GM23338 (cell line): ENCODE measurements at regions not wholly inside any gene's neighbourhood (a gene's known extent, or its start where the extent isn't known, plus 50 kb on each side); places are given as distances from the start of the nearest gene placed in this dataset.
A peak's percentile ranks its signal among the peaks of the same experiment; 100 is the strongest.

Experiments used
- ATAC-seq: fragments of 200-7000 bp; cut with Tn5 transposase; 3 replicates; pipeline ENCODE4 v1.9.1; 2020
- DNase-seq: peaks from one replicate; pipeline ENCODE4 v3.0.0-alpha.2; 2015; ENCODE audit warnings: low spot score
- H2AFZ ChIP-seq: fragments of 200-600 bp; sonication (generic); 2 replicates; pipeline ENCODE4 v1.8.0; 2016; ENCODE audit warnings: antibody characterized with exemption, mild to moderate bottlenecking, moderate library complexity
- H3F3A ChIP-seq: fragments of 200-600 bp; sonication (generic); replicated peaks from 2 replicates; pipeline ENCODE4 v1.8.0; 2017; ENCODE audit warnings: antibody characterized with exemption, mixed run types, low read depth
- H3K27ac ChIP-seq: fragments of 200-600 bp; sonication (generic); 2 replicates; pipeline ENCODE4 v1.6.1; 2016; ENCODE audit warnings: low read depth
- H3K27me3 ChIP-seq: fragments of 200-600 bp; sonication (generic); 2 replicates; pipeline ENCODE4 v1.8.0; 2016; ENCODE audit warnings: mild to moderate bottlenecking, mixed run types, moderate library complexity; ENCODE audit not compliant: insufficient read depth
- H3K36me3 ChIP-seq: fragments of 200-600 bp; sonication (generic); 2 replicates; pipeline ENCODE4 v1.8.0; 2016; ENCODE audit warnings: mild to moderate bottlenecking; ENCODE audit not compliant: insufficient read depth
- H3K4me1 ChIP-seq: fragments of 200-600 bp; sonication (generic); 2 replicates; pipeline ENCODE4 v1.8.0; 2016; ENCODE audit warnings: mild to moderate bottlenecking, moderate library complexity; ENCODE audit not compliant: insufficient read depth
- H3K4me2 ChIP-seq: fragments of 200-600 bp; sonication (generic); 2 replicates; pipeline ENCODE4 v1.7.1; 2017; ENCODE audit warnings: mixed run types
- H3K4me3 ChIP-seq: fragments of 200-600 bp; sonication (generic); 2 replicates; pipeline ENCODE4 v1.6.1; 2016; ENCODE audit warnings: mixed run types
- H3K79me2 ChIP-seq: fragments of 200-600 bp; sonication (generic); replicated peaks from 2 replicates; pipeline ENCODE4 v1.8.0; 2017; ENCODE audit warnings: mild to moderate bottlenecking; ENCODE audit not compliant: insufficient read depth
- H3K9me2 ChIP-seq: fragments of 200-600 bp; sonication (generic); 2 replicates; pipeline ENCODE4 v1.8.0; 2017; ENCODE audit not compliant: insufficient read depth
- H4K20me1 ChIP-seq: fragments of 200-600 bp; sonication (generic); replicated peaks from 2 replicates; pipeline ENCODE4 v1.8.0; 2017; ENCODE audit warnings: mild to moderate bottlenecking; ENCODE audit not compliant: insufficient read depth
- H3K27ac Mint-ChIP-seq: 2 replicates; pipeline ENCODE4 v1.8.0; 2020; ENCODE audit warnings: inconsistent platforms, mild to moderate bottlenecking, moderate library complexity, mixed read lengths
- H3K27me3 Mint-ChIP-seq: 3 replicates; pipeline ENCODE4 v1.8.0; 2022; ENCODE audit warnings: low read depth, mild to moderate bottlenecking, moderate library complexity, mixed read lengths, inconsistent platforms; ENCODE audit not compliant: insufficient read depth, poor library complexity
- H3K36me3 Mint-ChIP-seq: 3 replicates; pipeline ENCODE4 v1.8.0; 2021; ENCODE audit warnings: low read depth, mild to moderate bottlenecking, inconsistent platforms, moderate library complexity, mixed read lengths
- H3K4me1 Mint-ChIP-seq: 3 replicates; pipeline ENCODE4 v1.8.0; 2020; ENCODE audit warnings: mild to moderate bottlenecking, inconsistent platforms, mixed read lengths
- H3K4me3 Mint-ChIP-seq: 3 replicates; pipeline ENCODE4 v1.8.0; 2021; ENCODE audit warnings: moderate library complexity, mild to moderate bottlenecking, inconsistent platforms, mixed read lengths
- H3K9me3 Mint-ChIP-seq: 3 replicates; pipeline ENCODE4 v1.8.0; 2020; ENCODE audit warnings: moderate library complexity, mild to moderate bottlenecking, inconsistent platforms, mixed read lengths
- ETS1 ChIP-seq: IDR thresholded peaks from 2 replicates; pipeline ENCODE4 v1.6.1; 2016; ENCODE audit warnings: antibody characterized with exemption
- EZH2 ChIP-seq: fragments of 200-600 bp; sonication (generic); IDR thresholded peaks from one replicate; pipeline ENCODE4 v1.8.0; 2017; ENCODE audit warnings: antibody characterized with exemption, mild to moderate bottlenecking, low read depth; ENCODE audit not compliant: unreplicated experiment
- EZH2phosphoT487 ChIP-seq: fragments of 200-600 bp; sonication (generic); IDR thresholded peaks from one replicate; pipeline ENCODE4 v1.8.1; 2018; ENCODE audit warnings: antibody characterized with exemption; ENCODE audit not compliant: unreplicated experiment
- JUNB ChIP-seq: IDR thresholded peaks from one replicate; pipeline ENCODE4 v1.6.1; 2016; ENCODE audit warnings: antibody characterized with exemption; ENCODE audit not compliant: unreplicated experiment
- NANOG ChIP-seq: IDR thresholded peaks from 2 replicates; pipeline ENCODE4 v1.6.1; 2016; ENCODE audit warnings: antibody characterized with exemption, borderline replicate concordance
- REST ChIP-seq: IDR thresholded peaks from one replicate; pipeline ENCODE4 v1.6.1; 2018; ENCODE audit warnings: antibody characterized with exemption; ENCODE audit not compliant: unreplicated experiment
- STAT1 ChIP-seq: IDR thresholded peaks from one replicate; pipeline ENCODE4 v1.6.1; 2016; ENCODE audit warnings: antibody characterized with exemption; ENCODE audit not compliant: unreplicated experiment
- ZNF331 ChIP-seq: fragments of 250-450 bp; sonication (Bioruptor Pico); IDR thresholded peaks from 2 replicates; pipeline ENCODE4 v1.5.0; 2020; ENCODE audit warnings: low read depth, mild to moderate bottlenecking, moderate library complexity
- TF ChIP-seq, protein P1 (sequence below), 2 experiments: fragments of 200-600 bp in 1 of 2; sonication (generic) in 1 of 2; conservative IDR thresholded peaks; 2 replicates each; pipeline versions ENCODE4 v1.5.1 to v1.6.1; 2016 to 2017; ENCODE audit warnings: antibody characterized with exemption in 2 of 2, low read depth in 2 of 2, mild to moderate bottlenecking in 2 of 2, moderate library complexity in 1 of 2
- TF ChIP-seq, protein P2 (sequence below): fragments of 250-450 bp; sonication (Bioruptor Pico); IDR thresholded peaks from 2 replicates; pipeline ENCODE4 v1.5.0; 2020; ENCODE audit warnings: mild to moderate bottlenecking, moderate library complexity

- TF ChIP-seq REST = no peak
- TF ChIP-seq ZNF331 (CRISPR knock-in tag) = no peak
- no peak for TF ChIP-seq EZH2phosphoT487
- TF ChIP-seq, protein P1, sequence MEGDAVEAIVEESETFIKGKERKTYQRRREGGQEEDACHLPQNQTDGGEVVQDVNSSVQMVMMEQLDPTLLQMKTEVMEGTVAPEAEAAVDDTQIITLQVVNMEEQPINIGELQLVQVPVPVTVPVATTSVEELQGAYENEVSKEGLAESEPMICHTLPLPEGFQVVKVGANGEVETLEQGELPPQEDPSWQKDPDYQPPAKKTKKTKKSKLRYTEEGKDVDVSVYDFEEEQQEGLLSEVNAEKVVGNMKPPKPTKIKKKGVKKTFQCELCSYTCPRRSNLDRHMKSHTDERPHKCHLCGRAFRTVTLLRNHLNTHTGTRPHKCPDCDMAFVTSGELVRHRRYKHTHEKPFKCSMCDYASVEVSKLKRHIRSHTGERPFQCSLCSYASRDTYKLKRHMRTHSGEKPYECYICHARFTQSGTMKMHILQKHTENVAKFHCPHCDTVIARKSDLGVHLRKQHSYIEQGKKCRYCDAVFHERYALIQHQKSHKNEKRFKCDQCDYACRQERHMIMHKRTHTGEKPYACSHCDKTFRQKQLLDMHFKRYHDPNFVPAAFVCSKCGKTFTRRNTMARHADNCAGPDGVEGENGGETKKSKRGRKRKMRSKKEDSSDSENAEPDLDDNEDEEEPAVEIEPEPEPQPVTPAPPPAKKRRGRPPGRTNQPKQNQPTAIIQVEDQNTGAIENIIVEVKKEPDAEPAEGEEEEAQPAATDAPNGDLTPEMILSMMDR (conservative IDR thresholded peaks at IDR 0.05; ENCODE audit: low read depth in 2 of 2) = no peak
- TF ChIP-seq NANOG = no peak
- no peak for TF ChIP-seq STAT1
- no peak for TF ChIP-seq JUNB
- no peak for TF ChIP-seq ETS1
Measured at GRCh38 chr4:140311257-140311835, 62.1 kb upstream of the SCOC start (continued).

- H3K27me3 ChIP-seq = peaks cover 16% of the 10 kb centered on the region
- DNase-seq (peak; percentile 36), ATAC-seq (peak; percentile 65)
- no peaks in the 10 kb centered on the region for H4K20me1 ChIP-seq
- no peaks in the 10 kb centered on the region for H3K36me3 ChIP-seq
- peaks cover 4% of the 10 kb centered on the region; the same call in 1 of the 2 replicates for H3K4me1 ChIP-seq
- no peaks in the 10 kb centered on the region for H3K9me2 ChIP-seq
- Mint-ChIP-seq H3K4me1 (peaks cover 3% of the 10 kb centered on the region), H3K27me3 (peaks cover 6% of the 10 kb centered on the region), H3K4me3 (no peak overlapping the region), H3K9me3 (no peaks in the 10 kb centered on the region), H3K36me3 (no peaks in the 10 kb centered on the region), H3K27ac (no peak overlapping the region)
- H3K79me2 ChIP-seq = no peaks in the 10 kb centered on the region
- H3K4me3 ChIP-seq = no peak overlapping the region
- H2AFZ ChIP-seq = no peak overlapping the region
- H3K4me2 ChIP-seq = no peak overlapping the region
- no peaks in the 10 kb centered on the region for H3F3A ChIP-seq
- H3K27ac ChIP-seq = no peak overlapping the region
- TF ChIP-seq EZH2 (no peak), ETS1 (no peak)
- TF ChIP-seq, protein P2, sequence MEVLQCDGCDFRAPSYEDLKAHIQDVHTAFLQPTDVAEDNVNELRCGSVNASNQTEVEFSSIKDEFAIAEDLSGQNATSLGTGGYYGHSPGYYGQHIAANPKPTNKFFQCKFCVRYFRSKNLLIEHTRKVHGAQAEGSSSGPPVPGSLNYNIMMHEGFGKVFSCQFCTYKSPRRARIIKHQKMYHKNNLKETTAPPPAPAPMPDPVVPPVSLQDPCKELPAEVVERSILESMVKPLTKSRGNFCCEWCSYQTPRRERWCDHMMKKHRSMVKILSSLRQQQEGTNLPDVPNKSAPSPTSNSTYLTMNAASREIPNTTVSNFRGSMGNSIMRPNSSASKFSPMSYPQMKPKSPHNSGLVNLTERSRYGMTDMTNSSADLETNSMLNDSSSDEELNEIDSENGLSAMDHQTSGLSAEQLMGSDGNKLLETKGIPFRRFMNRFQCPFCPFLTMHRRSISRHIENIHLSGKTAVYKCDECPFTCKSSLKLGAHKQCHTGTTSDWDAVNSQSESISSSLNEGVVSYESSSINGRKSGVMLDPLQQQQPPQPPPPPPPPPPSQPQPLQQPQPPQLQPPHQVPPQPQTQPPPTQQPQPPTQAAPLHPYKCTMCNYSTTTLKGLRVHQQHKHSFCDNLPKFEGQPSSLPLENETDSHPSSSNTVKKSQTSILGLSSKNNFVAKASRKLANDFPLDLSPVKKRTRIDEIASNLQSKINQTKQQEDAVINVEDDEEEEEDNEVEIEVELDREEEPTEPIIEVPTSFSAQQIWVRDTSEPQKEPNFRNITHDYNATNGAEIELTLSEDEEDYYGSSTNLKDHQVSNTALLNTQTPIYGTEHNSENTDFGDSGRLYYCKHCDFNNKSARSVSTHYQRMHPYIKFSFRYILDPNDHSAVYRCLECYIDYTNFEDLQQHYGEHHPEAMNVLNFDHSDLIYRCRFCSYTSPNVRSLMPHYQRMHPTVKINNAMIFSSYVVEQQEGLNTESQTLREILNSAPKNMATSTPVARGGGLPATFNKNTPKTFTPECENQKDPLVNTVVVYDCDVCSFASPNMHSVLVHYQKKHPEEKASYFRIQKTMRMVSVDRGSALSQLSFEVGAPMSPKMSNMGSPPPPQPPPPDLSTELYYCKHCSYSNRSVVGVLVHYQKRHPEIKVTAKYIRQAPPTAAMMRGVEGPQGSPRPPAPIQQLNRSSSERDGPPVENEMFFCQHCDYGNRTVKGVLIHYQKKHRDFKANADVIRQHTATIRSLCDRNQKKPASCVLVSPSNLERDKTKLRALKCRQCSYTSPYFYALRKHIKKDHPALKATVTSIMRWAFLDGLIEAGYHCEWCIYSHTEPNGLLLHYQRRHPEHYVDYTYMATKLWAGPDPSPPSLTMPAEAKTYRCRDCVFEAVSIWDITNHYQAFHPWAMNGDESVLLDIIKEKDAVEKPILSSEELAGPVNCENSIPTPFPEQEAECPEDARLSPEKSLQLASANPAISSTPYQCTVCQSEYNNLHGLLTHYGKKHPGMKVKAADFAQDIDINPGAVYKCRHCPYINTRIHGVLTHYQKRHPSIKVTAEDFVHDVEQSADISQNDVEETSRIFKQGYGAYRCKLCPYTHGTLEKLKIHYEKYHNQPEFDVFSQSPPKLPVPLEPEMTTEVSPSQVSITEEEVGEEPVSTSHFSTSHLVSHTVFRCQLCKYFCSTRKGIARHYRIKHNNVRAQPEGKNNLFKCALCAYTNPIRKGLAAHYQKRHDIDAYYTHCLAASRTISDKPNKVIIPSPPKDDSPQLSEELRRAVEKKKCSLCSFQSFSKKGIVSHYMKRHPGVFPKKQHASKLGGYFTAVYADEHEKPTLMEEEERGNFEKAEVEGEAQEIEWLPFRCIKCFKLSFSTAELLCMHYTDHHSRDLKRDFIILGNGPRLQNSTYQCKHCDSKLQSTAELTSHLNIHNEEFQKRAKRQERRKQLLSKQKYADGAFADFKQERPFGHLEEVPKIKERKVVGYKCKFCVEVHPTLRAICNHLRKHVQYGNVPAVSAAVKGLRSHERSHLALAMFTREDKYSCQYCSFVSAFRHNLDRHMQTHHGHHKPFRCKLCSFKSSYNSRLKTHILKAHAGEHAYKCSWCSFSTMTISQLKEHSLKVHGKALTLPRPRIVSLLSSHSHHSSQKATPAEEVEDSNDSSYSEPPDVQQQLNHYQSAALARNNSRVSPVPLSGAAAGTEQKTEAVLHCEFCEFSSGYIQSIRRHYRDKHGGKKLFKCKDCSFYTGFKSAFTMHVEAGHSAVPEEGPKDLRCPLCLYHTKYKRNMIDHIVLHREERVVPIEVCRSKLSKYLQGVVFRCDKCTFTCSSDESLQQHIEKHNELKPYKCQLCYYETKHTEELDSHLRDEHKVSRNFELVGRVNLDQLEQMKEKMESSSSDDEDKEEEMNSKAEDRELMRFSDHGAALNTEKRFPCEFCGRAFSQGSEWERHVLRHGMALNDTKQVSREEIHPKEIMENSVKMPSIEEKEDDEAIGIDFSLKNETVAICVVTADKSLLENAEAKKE (CRISPR knock-in tag) = 0 out of 2 replicates have a peak, but pooled peaks have one; percentile 40
Measured at GRCh38 chr4:140309124-140309870, 64.1 kb upstream of the SCOC start.
